Naive thymus-derived CD4-positive, alpha-beta T cell (primary cell): ENCODE measurements at regions not wholly inside any gene's neighbourhood (a gene's known extent, or its start where the extent isn't known, plus 50 kb on each side); places are given as distances from the start of the nearest gene placed in this dataset.

Source experiments
- ATAC-seq: fragments of 150-1000 bp; cut with Tn5 transposase; 2 replicates; pipeline ENCODE4 v1.10.0; 2021; ENCODE audit warnings: mild to moderate bottlenecking, moderate library complexity
- CTCF ChIA-PET: fragments of 350-600 bp; sonication (Branson Sonifier 250); formaldehyde crosslinking; loops from one replicate; lab custom pipeline; 2021; ENCODE audit warnings: antibody characterized with exemption; lab: Charles Lee
- POLR2A ChIA-PET: fragments of 350-600 bp; sonication (Branson Sonifier 250); formaldehyde crosslinking; loops from one replicate; lab custom pipeline; 2021; ENCODE audit warnings: antibody characterized with exemption, inconsistent platforms; lab: Charles Lee
- DNase-seq, 9 donors: peaks; one replicate each; pipeline versions ENCODE4 v3.0.0 to v3.0.0-alpha.2; 2020 to 2022; ENCODE audit warnings: mixed read lengths in 1 of 9
- H3K27ac ChIP-seq: one replicate; pipeline ENCODE4 v1.7.0; 2013; ENCODE audit warnings: mild to moderate bottlenecking, low read depth, low read length, moderate library complexity
- H3K27me3 ChIP-seq, 2 donors: one replicate each; pipeline ENCODE4 v1.7.0; 2013; ENCODE audit warnings: low read length in 2 of 2, mild to moderate bottlenecking in 2 of 2, moderate library complexity in 2 of 2; ENCODE audit not compliant: control insufficient read depth in 2 of 2, insufficient read depth in 2 of 2
- H3K36me3 ChIP-seq, 3 experiments: 1 replicate in 2 of 3; 2 replicates in 1 of 3; pipeline ENCODE4 v1.7.0; 2013; ENCODE audit warnings: low read length in 3 of 3, mild to moderate bottlenecking in 3 of 3, moderate library complexity in 1 of 3; ENCODE audit not compliant: insufficient read depth in 3 of 3, control insufficient read depth in 2 of 3
- H3K4me1 ChIP-seq, 2 donors: one replicate each; pipeline ENCODE4 v1.7.0; 2013; ENCODE audit warnings: low read length in 2 of 2, mild to moderate bottlenecking in 2 of 2, moderate library complexity in 1 of 2; ENCODE audit not compliant: control insufficient read depth in 2 of 2, insufficient read depth in 2 of 2
- H3K4me3 ChIP-seq: 2 replicates; pipeline ENCODE4 v1.7.0; 2013; ENCODE audit warnings: mild to moderate bottlenecking, low read length
- H3K9me3 ChIP-seq, 3 experiments: 1 replicate in 2 of 3; 2 replicates in 1 of 3; pipeline ENCODE4 v1.7.0; 2013; ENCODE audit warnings: low read length in 3 of 3; ENCODE audit not compliant: control insufficient read depth in 2 of 3
- H3K27ac Mint-ChIP-seq, 9 donors: one replicate each; pipeline ENCODE4 v1.8.0; 2020 to 2022; ENCODE audit warnings: mixed read lengths in 9 of 9, mild to moderate bottlenecking in 8 of 9, moderate library complexity in 5 of 9, inconsistent platforms in 2 of 9
- H3K27me3 Mint-ChIP-seq, 5 donors: one replicate each; pipeline ENCODE4 v1.8.0; 2021 to 2022; ENCODE audit warnings: mixed read lengths in 5 of 5, mild to moderate bottlenecking in 1 of 5
- H3K36me3 Mint-ChIP-seq, 5 donors: one replicate each; pipeline ENCODE4 v1.8.0; 2020 to 2022; ENCODE audit warnings: mixed read lengths in 5 of 5, mild to moderate bottlenecking in 3 of 5, inconsistent platforms in 1 of 5
- H3K4me1 Mint-ChIP-seq, 7 donors: one replicate each; pipeline ENCODE4 v1.8.0; 2020 to 2022; ENCODE audit warnings: mixed read lengths in 7 of 7, mild to moderate bottlenecking in 3 of 7, inconsistent platforms in 1 of 7
- H3K4me3 Mint-ChIP-seq, 10 donors: one replicate each; pipeline ENCODE4 v1.8.0; 2020 to 2022; ENCODE audit warnings: mild to moderate bottlenecking in 10 of 10, mixed read lengths in 10 of 10, moderate library complexity in 6 of 10, inconsistent platforms in 2 of 10
- H3K9me3 Mint-ChIP-seq, 11 donors: one replicate each; pipeline ENCODE4 v1.8.0; 2020 to 2022; ENCODE audit warnings: mixed read lengths in 11 of 11, mild to moderate bottlenecking in 4 of 11, inconsistent platforms in 1 of 11, moderate library complexity in 1 of 11
- intact Hi-C, 2 donors: fragments of 100-400 bp; cut with micrococcal nuclease; formaldehyde crosslinking; loops; one replicate each; pipeline ENCODE4 v1.15.1; 2023

DNA sequence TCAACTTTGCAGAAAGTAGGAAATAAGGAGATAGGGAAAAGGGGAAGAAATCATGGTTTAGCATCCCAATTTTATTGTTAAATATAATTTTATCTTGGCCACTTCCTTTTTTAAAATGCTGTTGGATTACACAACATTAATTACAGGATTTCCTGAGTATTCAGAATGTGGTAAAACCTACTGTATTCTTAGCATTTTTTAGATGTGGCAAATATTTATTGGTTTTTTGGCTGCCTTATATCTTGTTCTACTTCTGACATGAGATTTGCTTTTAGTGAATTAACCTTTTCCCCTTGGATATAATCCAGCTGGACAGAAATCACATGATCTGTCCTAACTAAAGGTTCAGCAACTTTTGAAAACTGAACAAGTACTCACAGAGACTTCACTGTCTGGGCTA lies 104.9 kb downstream of the PTGS2 start:
- no peaks in the 10 kb centered on the region for H3K9me3 ChIP-seq
- CTCF ChIA-PET, result no interaction called here
- no peaks in the 10 kb centered on the region for H3K4me1 ChIP-seq
- Mint-ChIP-seq H3K36me3 (peaks cover 0 to 5% (median 0%) of the 10 kb centered on the region in 5 donors), H3K4me3 (no peak overlapping the region), H3K27me3 (no peaks in the 10 kb centered on the region), H3K27ac (no peak overlapping the region), H3K9me3 (peaks cover 0 to 2% (median 0%) of the 10 kb centered on the region in 11 donors), H3K4me1 (no peaks in the 10 kb centered on the region)
- intact Hi-C loops, result no loop called here
- POLR2A ChIA-PET, result no interaction called here
- no peak overlapping the region for H3K27ac ChIP-seq
- H3K4me3 ChIP-seq, result no peak overlapping the region
- H3K27me3 ChIP-seq, result no peaks in the 10 kb centered on the region
- ATAC-seq, result no peak
- no peak for DNase-seq
- no peaks in the 10 kb centered on the region for H3K36me3 ChIP-seq

DNA sequence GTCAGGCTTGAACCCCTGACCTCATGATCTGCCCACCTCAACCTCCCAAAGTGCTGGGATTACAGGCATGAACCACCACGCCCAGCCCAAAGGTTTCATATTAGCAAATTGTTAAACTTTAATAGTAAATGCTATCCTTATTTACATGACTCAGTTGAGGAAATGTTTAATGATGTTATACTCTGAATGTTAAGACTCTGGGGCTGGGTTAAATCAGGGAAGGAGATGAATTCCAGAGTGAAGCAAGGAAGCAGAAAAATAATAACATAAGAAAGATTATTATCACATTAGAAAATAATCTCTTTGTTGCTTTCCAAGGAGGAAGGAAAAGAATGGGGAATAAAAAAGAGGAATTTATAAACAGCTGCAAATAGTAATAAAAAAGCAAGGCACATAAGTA lies 105.3 kb downstream of the PTGS2 start:
- H3K27ac Mint-ChIP-seq, result no peak overlapping the region
- no peaks in the 10 kb centered on the region for H3K9me3 ChIP-seq
- no peak overlapping the region for H3K4me3 Mint-ChIP-seq
- H3K27ac ChIP-seq, result no peak overlapping the region
- H3K36me3 ChIP-seq, result no peaks in the 10 kb centered on the region
- intact Hi-C loops, result no loop called here
- peaks cover 0 to 2% (median 0%) of the 10 kb centered on the region in 11 donors for H3K9me3 Mint-ChIP-seq
- ChIA-PET CTCF (no interaction called here), POLR2A (no interaction called here)
- peaks cover 0 to 5% (median 0%) of the 10 kb centered on the region in 5 donors for H3K36me3 Mint-ChIP-seq
- DNase-seq, result no peak
- H3K27me3 ChIP-seq, result no peaks in the 10 kb centered on the region
- no peaks in the 10 kb centered on the region for H3K27me3 Mint-ChIP-seq
- no peaks in the 10 kb centered on the region for H3K4me1 Mint-ChIP-seq
- no peak for ATAC-seq
- H3K4me3 ChIP-seq, result no peak overlapping the region
- no peaks in the 10 kb centered on the region for H3K4me1 ChIP-seq

- H3K27ac ChIP-seq, result no peak overlapping the region
- no peaks in the 10 kb centered on the region for H3K9me3 Mint-ChIP-seq
- H3K36me3 ChIP-seq, result no peaks in the 10 kb centered on the region
- H3K9me3 ChIP-seq, result no peaks in the 10 kb centered on the region
- POLR2A ChIA-PET, result no interaction called here
- H3K36me3 Mint-ChIP-seq, result no peaks in the 10 kb centered on the region
- DNase-seq (no peak), ATAC-seq (no peak)
- CTCF ChIA-PET, result no interaction called here
- H3K4me3 Mint-ChIP-seq, result no peak overlapping the region
- H3K27me3 Mint-ChIP-seq, result no peaks in the 10 kb centered on the region
- no peaks in the 10 kb centered on the region for H3K27me3 ChIP-seq
- no peaks in the 10 kb centered on the region for H3K4me1 ChIP-seq
- intact Hi-C loops, result no loop called here
- no peak overlapping the region for H3K4me3 ChIP-seq
- H3K4me1 Mint-ChIP-seq, result no peaks in the 10 kb centered on the region
- no peak overlapping the region for H3K27ac Mint-ChIP-seq
These were observed 107.7 kb downstream of the PTGS2 start for GRCh38 chr1:186572509-186572908.

DNA sequence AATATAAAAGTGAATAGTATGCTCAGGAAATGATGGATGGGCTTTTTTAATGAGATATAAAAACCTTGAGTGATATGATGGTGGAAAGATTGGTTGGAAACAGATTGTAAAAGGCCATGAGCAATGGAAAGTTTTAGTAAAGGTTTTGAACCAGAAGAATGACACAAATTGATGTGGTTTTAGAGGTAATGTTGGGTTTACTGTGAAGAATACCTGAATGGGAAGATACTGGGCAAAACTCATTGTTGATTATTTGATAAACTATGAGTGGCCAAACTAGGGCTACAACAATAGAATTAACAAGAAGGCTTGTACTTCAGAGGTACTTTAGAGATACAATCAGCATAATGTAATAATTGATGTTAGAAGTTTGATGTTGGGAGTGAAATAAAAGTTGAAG lies 108.5 kb downstream of the PTGS2 start:
- intact Hi-C loops, result no loop called here
- ATAC-seq (no peak), DNase-seq (no peak)
- Histone ChIP-seq H3K9me3 (no peaks in the 10 kb centered on the region), H3K27me3 (no peaks in the 10 kb centered on the region), H3K27ac (no peak overlapping the region), H3K4me3 (no peak overlapping the region), H3K4me1 (no peaks in the 10 kb centered on the region), H3K36me3 (no peaks in the 10 kb centered on the region)
- H3K27ac Mint-ChIP-seq, result no peak overlapping the region
- H3K27me3 Mint-ChIP-seq, result no peaks in the 10 kb centered on the region
- no peaks in the 10 kb centered on the region for H3K9me3 Mint-ChIP-seq
- H3K4me1 Mint-ChIP-seq, result peaks cover 0 to under 1% (median 0%) of the 10 kb centered on the region in 7 donors
- ChIA-PET CTCF (no interaction called here), POLR2A (no interaction called here)
- H3K4me3 Mint-ChIP-seq, result no peak overlapping the region
- no peaks in the 10 kb centered on the region for H3K36me3 Mint-ChIP-seq

- H3K4me1 Mint-ChIP-seq, result peaks cover 0 to 1% (median 0%) of the 10 kb centered on the region in 7 donors
- Histone ChIP-seq H3K27me3 (no peaks in the 10 kb centered on the region), H3K9me3 (no peaks in the 10 kb centered on the region), H3K4me1 (no peaks in the 10 kb centered on the region), H3K36me3 (no peaks in the 10 kb centered on the region), H3K27ac (no peak overlapping the region), H3K4me3 (no peak overlapping the region)
- H3K27ac Mint-ChIP-seq, result no peak overlapping the region
- H3K9me3 Mint-ChIP-seq, result no peaks in the 10 kb centered on the region
- H3K36me3 Mint-ChIP-seq, result no peaks in the 10 kb centered on the region
- DNase-seq, result no peak
- intact Hi-C loops, result no loop called here
- POLR2A ChIA-PET, result no interaction called here
- CTCF ChIA-PET, result interaction anchor here (1.1 kb wide), 1 partner anchor 21 kb away, joined by 3 read pairs; no protein-coding TSS in a partner anchor
- no peak overlapping the region for H3K4me3 Mint-ChIP-seq
- ATAC-seq, result no peak
- H3K27me3 Mint-ChIP-seq, result no peaks in the 10 kb centered on the region
These were observed 108.9 kb upstream of the PDC start for GRCh38 chr1:186569856-186570255.

DNA sequence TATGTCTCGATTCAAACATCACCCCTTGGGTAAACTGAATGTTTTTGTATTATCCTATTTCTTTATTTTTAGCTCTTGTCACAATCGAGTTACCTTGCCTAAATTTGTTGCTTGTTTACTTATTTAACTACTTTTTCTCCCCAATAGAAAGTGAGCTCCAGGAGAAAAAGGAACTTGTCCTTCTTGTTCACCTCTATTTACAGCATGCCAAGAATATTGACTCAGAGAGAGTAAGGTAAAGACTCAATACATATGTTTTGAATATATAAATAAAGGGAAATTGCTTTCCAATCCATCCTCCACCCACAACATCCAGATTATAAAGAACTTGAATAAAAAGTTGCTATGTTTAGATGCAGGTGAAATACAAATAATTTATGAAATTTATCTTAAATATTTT lies 107.3 kb upstream of the PDC start:
- DNase-seq, result no peak
- CTCF ChIA-PET, result no interaction called here
- intact Hi-C loops, result no loop called here
- no peak overlapping the region for H3K27ac ChIP-seq
- Mint-ChIP-seq H3K27me3 (no peaks in the 10 kb centered on the region), H3K4me3 (no peak overlapping the region), H3K4me1 (peaks cover 0 to 3% (median 0%) of the 10 kb centered on the region in 7 donors), H3K36me3 (no peaks in the 10 kb centered on the region), H3K9me3 (no peaks in the 10 kb centered on the region), H3K27ac (no peak overlapping the region)
- no peak overlapping the region for H3K4me3 ChIP-seq
- no peaks in the 10 kb centered on the region for H3K4me1 ChIP-seq
- POLR2A ChIA-PET, result no interaction called here
- no peaks in the 10 kb centered on the region for H3K9me3 ChIP-seq
- H3K27me3 ChIP-seq, result no peaks in the 10 kb centered on the region
- ATAC-seq, result no peak
- no peaks in the 10 kb centered on the region for H3K36me3 ChIP-seq

GRCh38 chr1:186566140-186566855 lies 105.4 kb upstream of the PDC start:
- no peak overlapping the region for H3K4me3 ChIP-seq
- CTCF ChIA-PET, result no interaction called here
- H3K4me1 ChIP-seq, result no peaks in the 10 kb centered on the region
- Mint-ChIP-seq H3K4me3 (no peak overlapping the region), H3K27ac (no peak overlapping the region), H3K9me3 (no peaks in the 10 kb centered on the region), H3K4me1 (peaks cover 0 to 3% (median 0%) of the 10 kb centered on the region in 7 donors), H3K36me3 (no peaks in the 10 kb centered on the region), H3K27me3 (no peaks in the 10 kb centered on the region)
- POLR2A ChIA-PET, result no interaction called here
- no peaks in the 10 kb centered on the region for H3K9me3 ChIP-seq
- no peak for ATAC-seq
- no peak overlapping the region for H3K27ac ChIP-seq
- no peak for DNase-seq
- intact Hi-C loops, result no loop called here
- no peaks in the 10 kb centered on the region for H3K36me3 ChIP-seq
- no peaks in the 10 kb centered on the region for H3K27me3 ChIP-seq
